Spleen (tissue), 7 donors: ENCODE measurements at regions not wholly inside any gene's neighbourhood (a gene's known extent, or its start where the extent isn't known, plus 50 kb on each side); places are given as distances from the start of the nearest gene placed in this dataset.
"Not testable (repeated sequence)": the region's sequence is repeated elsewhere in the genome, so short reads cannot be mapped to it uniquely, and the experiment has no call there.

Experiments
- CTCF ChIP-seq, 11 experiments: fragments of 200-600 bp in 7 of 11; fragments of 450-650 bp in 4 of 11; sonication (generic) in 4 of 11; IDR thresholded peaks in 8 of 11; conservative IDR thresholded peaks in 3 of 11; 1 replicate in 7 of 11; 2 replicates in 4 of 11; pipeline versions ENCODE4 v1.4.0 to v1.8.0; 2016 to 2021; ENCODE audit warnings: antibody characterized with exemption in 11 of 11, inconsistent platforms in 4 of 11, mild to moderate bottlenecking in 1 of 11
- POLR2A ChIP-seq, 3 donors: fragments of 450-650 bp; IDR thresholded peaks; one replicate each; pipeline ENCODE4 v1.5.1; 2017; ENCODE audit warnings: antibody characterized with exemption in 3 of 3, mild to moderate bottlenecking in 1 of 3
- POLR2AphosphoS5 ChIP-seq, 3 donors: sonication (generic); formaldehyde crosslinking; IDR thresholded peaks; one replicate each; pipeline ENCODE4 v1.5.1; 2017; ENCODE audit warnings: antibody characterized with exemption in 3 of 3
- donor health status: DM: no; HTN: no; CAD: no; lungs with moderate emphysema.
- donor health status: DM: no; HTN: no; CAD: no.
- donor health status: DM: no; HTN: no; CAD: no.

GRCh38 chr16:14383844-14384243 lies 246.2 kb downstream of the PARN start:
- TF ChIP-seq POLR2AphosphoS5 (IDR thresholded peaks at IDR 0.05); POLR2A (IDR thresholded peaks at IDR 0.05); CTCF (IDR thresholded peaks at IDR 0.05 in 8 of 11, conservative IDR thresholded peaks at IDR 0.05 in 3 of 11): not testable (repeated sequence)
